Kidney capillary endothelial cell (primary cell): ENCODE measurements at regions not wholly inside any gene's neighbourhood (a gene's known extent, or its start where the extent isn't known, plus 50 kb on each side); places are given as distances from the start of the nearest gene placed in this dataset.
A peak's percentile ranks its signal among the peaks of the same experiment; 100 is the strongest.

Source experiments
- DNase-seq: peaks from one replicate; pipeline ENCODE4 v3.0.0-alpha.2; 2018; ENCODE audit warnings: low spot score

DNA sequence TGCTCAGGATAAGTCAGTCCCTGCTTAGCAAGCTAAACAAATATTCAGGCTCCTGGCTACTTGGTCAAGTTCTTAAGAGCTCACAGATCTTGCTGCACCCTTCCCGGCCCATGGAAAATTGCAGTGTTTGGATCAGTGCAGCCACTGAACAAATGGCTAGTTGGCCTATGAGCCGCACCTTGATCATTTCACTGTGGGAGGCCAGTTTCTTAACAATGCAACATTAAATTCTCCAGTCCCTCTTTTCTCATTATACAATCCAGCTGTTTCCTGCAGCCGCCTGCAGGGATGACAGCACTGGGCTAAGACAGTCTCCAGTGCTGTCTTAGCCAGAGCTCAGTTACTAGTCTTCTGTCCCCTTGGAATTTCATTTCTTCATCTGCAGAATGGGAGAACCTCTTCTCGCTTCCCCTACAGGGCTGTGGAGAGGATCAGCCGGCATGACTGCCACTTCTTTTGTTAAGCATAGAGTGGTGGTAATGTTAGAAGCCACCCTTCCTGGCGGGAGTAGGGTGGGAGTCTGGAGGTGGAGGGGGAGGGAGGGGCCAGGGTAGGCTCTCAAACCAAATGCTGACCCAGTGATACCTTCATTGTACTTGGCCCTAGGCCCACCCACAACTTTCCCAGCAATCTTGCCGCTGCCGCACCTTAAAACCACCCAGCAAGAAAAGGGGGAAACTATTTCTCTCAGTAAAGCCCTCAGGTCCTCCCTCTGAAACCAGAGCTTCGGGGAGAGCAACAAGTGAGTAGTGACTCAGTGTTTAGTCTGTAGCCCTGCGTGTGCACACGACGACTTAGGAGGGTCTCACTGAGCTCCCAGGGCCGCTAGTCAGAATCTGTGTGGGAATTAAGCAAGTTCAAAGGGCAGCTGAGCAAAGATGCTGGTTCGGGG is 145.7 kb downstream of the NUAK1 start:
- peak; percentile 10 for DNase-seq

DNA sequence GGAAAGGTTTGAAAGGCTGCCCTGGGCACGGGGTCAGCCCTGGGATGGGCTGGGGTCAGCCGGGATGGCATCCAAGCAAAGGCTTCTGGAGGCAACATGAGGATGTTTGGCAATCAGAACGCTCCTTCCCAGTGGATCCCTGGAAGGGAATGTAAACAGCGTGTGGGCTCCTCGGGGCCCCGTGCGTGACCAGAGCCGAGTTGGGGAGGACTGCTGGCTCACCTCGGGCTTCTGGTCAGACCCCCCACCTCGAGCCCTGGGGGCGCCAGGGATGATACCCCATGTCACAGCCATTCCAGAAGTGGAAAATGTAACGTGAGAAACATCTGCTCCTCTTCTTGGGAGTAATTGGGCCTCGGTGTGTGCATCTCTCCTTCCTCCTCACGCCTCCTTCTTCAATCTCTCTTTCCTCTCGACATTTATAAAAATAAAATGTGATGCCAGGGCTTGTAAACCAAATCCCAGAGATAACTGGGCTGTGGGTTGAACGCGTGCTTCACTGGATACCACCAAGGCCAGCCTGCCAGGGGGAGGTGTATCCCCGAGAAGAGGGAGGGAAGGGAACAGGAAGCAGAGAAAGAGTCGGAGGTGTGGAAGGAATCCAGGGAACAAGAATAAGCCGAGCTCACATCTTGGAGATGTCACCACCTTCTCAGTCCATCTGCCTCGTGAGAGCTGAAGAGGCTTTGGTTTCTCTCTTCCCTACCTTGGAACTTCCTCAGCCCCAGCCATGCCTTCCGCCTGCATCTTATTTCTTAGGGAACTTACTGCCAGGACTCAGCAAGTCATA is 144.8 kb downstream of the NUAK1 start:
- DNase-seq: no peak

DNA sequence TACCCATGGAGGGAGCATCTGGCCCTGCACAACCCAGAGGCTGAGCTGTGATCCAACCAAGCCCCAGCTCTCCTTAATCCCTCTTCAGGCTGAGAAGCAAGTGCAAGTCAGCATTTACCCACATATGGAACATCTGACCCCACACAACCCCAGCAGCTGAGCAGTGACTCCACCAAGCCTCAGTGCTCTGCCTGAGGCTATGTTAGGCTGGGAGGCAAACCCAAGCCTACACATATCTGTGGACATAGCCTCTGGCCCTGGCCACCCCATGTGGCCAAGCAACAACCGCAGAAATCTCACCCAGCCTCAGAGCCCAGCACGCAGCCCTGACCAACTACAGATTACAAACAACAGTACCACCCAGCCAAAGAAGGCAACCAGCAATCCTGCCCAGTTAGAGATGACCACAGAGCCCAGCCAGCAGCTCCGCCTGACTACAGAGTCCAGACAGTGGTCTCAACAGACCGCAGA is 142.8 kb downstream of the NUAK1 start:
- DNase-seq: no peak

DNA sequence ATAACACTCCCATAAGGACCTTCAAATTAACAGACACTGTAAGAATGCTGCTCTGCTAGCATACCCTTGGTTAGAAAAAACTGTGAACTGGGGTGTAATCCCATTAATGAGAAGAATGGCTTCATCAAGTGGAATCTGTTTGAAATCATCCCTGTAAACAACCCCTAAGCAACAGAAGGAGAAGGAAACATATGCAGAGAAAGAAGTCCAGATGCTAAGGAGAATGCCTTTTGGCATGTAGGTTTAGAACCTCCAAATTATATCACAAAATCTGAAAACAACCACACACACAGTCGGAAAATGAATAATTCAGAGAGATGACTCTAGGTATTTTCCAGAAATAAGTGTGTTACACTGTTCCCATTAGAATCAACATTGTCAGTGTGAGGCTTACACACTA is 140.2 kb downstream of the NUAK1 start:
- no peak for DNase-seq

DNA sequence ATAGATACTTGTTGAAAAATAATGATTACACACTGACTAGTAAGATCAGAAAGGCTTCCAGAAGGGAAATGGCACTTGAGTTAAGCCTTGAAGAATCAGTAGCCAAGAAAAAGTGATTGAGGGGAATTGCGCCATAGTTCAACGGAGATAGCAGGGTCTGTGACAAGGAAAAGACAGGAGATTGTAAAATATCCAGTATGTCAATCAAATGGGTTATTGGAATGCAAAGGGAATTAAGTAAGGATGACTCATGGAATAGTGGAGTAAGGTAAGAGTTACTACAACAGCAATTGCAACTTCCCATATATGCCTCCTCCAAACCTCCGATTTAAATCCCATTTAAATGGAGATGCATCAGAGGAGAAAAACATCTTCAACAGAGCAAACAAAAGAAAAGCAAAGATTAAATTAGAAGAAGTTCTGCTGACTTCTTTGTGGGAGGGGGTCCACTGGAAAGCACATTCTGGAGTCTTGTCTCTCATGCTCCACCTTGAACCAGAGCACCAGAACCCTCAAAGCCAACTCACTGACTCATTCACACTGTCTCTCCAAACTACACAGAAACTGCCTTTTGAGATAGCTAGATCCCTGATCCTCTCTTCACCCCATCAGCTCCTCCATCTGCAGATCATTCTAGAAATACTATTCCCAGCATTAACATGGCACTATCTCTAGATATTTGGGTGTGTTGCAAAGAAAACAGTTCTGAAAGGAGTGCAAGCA is 138.2 kb downstream of the NUAK1 start:
- DNase-seq: no peak

DNA sequence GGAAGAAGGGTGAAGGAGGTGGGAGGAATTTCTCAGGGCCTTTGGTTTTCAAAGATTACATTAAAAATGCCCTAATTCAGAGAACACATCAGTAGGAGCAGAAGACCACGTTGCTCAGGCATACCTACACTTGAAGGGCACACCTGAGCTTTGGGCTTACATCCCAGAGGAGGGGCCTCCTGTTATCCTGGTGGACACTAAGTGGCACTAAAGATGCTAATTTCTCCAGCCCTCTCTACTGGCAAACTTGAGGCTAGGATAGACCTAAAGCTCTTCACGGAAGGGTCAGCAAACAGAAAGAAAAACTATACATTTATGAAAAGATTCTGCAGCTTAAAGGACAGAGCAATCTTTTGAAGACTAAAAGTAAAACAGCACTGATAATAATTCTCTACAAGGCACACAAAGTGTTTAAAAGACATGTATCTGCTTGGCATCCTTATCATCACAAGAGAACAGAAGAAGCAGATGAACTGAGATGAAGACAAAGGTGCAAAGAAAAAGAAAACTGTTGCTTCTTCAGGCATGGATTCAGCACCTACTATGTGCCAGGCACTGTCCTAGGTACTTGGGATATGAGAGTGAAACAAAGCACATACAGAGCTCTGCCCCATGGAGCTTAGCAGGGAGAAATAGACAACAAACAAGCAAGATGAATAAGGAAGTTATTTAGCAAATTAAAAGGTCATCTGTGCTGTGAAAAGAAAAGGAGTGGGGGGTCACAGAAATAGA is 137.5 kb downstream of the NUAK1 start:
- DNase-seq: no peak

DNA sequence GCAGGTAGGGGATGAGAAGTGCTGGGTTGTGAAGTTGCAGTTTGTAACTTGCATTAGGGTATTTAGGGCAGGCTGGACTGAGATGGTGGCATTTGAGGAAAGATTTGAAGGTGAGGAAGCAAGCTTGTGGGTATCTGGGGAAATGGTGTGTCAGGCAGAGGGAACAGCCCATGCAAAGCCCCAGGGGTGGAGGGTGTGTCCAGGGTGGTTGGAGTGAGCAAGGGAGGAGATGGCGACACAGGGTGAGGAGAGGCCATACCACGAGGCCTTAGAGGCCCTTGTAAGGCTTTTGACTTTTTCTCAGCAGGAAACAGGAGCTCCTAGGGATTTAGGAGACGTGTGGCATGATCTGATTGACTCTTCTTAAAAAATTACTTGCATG is 136.9 kb downstream of the NUAK1 start:
- no peak for DNase-seq

DNA sequence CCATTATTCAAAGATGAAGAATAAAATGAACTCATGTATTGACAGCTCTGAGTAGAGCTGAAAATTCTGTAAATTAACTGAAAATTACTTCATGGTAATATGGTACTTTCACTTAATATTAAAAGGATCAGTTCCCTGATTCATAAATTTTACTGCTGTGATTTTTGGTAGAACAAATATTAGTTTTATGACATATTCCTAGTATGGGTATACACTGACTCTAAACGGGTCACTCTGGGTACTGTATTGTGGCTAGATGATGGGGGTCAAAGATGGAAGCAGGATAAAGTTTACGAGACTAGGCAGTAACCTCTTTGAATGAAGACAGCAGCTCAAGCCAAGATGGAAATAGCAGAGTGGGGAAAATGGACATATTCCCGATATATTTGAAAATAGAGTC is 135.5 kb downstream of the NUAK1 start:
- no peak for DNase-seq

DNA sequence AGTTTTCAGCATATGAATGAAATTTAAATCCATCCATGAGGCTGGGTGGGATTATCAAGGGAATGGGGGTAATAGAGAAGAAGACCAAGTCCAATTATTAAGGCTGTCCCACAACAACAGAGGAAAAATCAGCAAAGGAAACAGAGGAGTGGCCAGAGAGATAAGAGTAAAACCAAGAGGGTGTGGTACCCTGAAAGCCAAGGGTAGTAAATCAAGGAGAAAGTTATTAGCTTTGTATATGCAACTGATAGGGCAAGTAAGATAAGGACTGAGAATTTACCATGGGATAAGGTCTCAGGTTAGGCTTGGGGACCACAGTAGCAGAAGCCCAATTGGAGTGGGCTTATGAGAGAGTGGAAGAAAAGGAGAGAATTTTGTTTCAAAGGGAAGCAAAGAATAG is 134.5 kb downstream of the NUAK1 start:
- no peak for DNase-seq

DNA sequence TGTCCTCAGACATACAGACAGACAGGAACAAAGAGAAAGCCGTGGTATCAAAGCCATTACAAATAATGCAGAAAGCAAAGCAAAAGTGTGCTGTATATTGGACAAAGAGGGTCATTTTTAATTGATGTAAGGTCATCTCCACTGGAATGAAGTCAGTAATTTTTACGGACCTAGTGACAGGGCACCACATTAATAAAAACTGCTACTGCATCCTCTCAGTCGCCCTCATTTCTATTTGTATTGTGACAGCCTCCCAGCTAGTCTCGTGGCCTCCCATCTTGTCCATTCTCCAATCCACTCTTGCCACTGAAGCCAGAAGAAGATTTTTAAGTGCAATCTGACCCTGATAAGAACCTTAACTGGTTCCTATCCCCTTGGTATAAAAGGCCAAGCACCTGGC is 132.4 kb downstream of the NUAK1 start:
- DNase-seq: no peak

DNA sequence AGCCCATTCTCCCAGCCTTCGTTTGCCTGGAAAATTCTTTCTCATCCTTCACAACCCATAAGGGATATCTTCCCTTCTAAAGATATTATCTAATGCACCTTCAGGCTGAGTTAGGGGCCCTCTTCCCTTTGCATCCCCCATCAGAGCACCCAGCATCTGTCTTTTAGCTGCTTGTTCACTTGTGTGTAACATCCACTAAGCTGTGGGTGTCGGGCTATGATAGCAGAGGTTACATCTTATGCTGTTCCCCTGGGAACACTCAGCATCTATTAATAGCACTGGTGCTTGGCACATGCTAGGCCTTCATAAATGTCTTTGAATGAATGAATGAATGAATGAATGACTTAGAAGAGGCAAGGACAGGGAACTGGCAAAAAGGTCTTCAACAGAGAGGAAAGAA is 131.8 kb downstream of the NUAK1 start:
- no peak for DNase-seq

DNA sequence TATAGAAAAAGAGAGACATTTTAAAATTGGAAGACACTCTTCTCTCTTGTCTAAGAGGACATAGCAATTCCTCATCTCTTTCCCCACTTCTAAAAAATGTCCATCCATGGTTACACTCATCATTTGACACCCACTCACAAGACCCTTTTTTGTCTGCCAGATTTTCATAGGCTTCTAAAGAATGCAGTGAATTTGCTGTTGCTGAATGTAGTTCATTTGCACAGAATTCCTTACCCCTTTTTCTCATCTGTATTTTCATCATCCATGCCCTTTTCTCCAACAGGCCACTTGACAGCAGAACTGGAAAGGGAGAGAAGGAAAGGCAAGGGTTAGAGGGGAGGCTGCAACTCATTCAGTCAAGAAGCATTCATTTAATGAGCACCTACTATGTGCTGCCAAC is 128.0 kb downstream of the NUAK1 start:
- no peak for DNase-seq
